ENCODE measurements at regions not wholly inside any gene's neighbourhood (a gene's known extent, or its start where the extent isn't known, plus 50 kb on each side); places are given as distances from the start of the nearest gene placed in this dataset.

GRCh38 chr7:50862302-50862701 is 79.6 kb upstream of the GRB10 start:
- no peaks in the 10 kb centered on the region for H3K9me3 Mint-ChIP-seq
- peaks cover 8% of the 10 kb centered on the region for H3K4me1 Mint-ChIP-seq
- TF ChIP-seq CTCF (IDR thresholded peaks at IDR 0.05), result no peak
- DNase-seq, result no peak
- H3K4me3 Mint-ChIP-seq, result no peak overlapping the region
- no peak overlapping the region for H3K27ac Mint-ChIP-seq
- peaks cover 11% of the 10 kb centered on the region for H3K27me3 Mint-ChIP-seq (ENCODE audit: low read depth, poor library complexity)
- no peaks in the 10 kb centered on the region for H3K36me3 Mint-ChIP-seq (ENCODE audit: low read depth)

- no peak overlapping the region for H3K4me3 Mint-ChIP-seq
- TF ChIP-seq CTCF (IDR thresholded peaks at IDR 0.05), result no peak
- peaks cover 5% of the 10 kb centered on the region for H3K27me3 Mint-ChIP-seq (ENCODE audit: low read depth, poor library complexity)
- peaks cover 8% of the 10 kb centered on the region for H3K4me1 Mint-ChIP-seq
- no peaks in the 10 kb centered on the region for H3K36me3 Mint-ChIP-seq (ENCODE audit: low read depth)
- no peak for DNase-seq
- no peak overlapping the region for H3K27ac Mint-ChIP-seq
- H3K9me3 Mint-ChIP-seq, result no peaks in the 10 kb centered on the region
These were observed 77.9 kb upstream of the GRB10 start for GRCh38 chr7:50860598-50860997.

GRCh38 chr7:50860174-50860573 is 77.5 kb upstream of the GRB10 start:
- H3K36me3 Mint-ChIP-seq (ENCODE audit: low read depth), result no peaks in the 10 kb centered on the region
- H3K4me3 Mint-ChIP-seq, result no peak overlapping the region

GRCh38 chr7:50858528-50859245 is 76.0 kb upstream of the GRB10 start:
- no peaks in the 10 kb centered on the region for H3K9me3 Mint-ChIP-seq
- peaks cover 5% of the 10 kb centered on the region for H3K27me3 Mint-ChIP-seq (ENCODE audit: low read depth, poor library complexity)
- no peak for DNase-seq
- H3K27ac Mint-ChIP-seq, result no peak overlapping the region
- no peak for TF ChIP-seq CTCF (IDR thresholded peaks at IDR 0.05)
- H3K4me3 Mint-ChIP-seq, result no peak overlapping the region
- no peaks in the 10 kb centered on the region for H3K4me1 Mint-ChIP-seq
- no peaks in the 10 kb centered on the region for H3K36me3 Mint-ChIP-seq (ENCODE audit: low read depth)

More at GRCh38 chr7:50860174-50860573, 77.5 kb upstream of the GRB10 start:
- no peak for TF ChIP-seq CTCF (IDR thresholded peaks at IDR 0.05)
- Mint-ChIP-seq H3K4me1 (peaks cover 8% of the 10 kb centered on the region), H3K27me3 (ENCODE audit: low read depth, poor library complexity) (peaks cover 5% of the 10 kb centered on the region), H3K9me3 (no peaks in the 10 kb centered on the region), H3K27ac (no peak overlapping the region)
- no peak for DNase-seq

GRCh38 chr7:50857804-50858489 is 75.3 kb upstream of the GRB10 start:
- Mint-ChIP-seq H3K27me3 (ENCODE audit: low read depth, poor library complexity) (peaks cover 5% of the 10 kb centered on the region), H3K36me3 (ENCODE audit: low read depth) (no peaks in the 10 kb centered on the region), H3K4me1 (no peaks in the 10 kb centered on the region), H3K27ac (no peak overlapping the region), H3K4me3 (no peak overlapping the region), H3K9me3 (no peaks in the 10 kb centered on the region)
- no peak for TF ChIP-seq CTCF (IDR thresholded peaks at IDR 0.05)
- DNase-seq, result no peak

- H3K27ac Mint-ChIP-seq, result no peak overlapping the region
- no peaks in the 10 kb centered on the region for H3K9me3 Mint-ChIP-seq
- TF ChIP-seq CTCF (IDR thresholded peaks at IDR 0.05), result no peak
- no peak for DNase-seq
- no peak overlapping the region for H3K4me3 Mint-ChIP-seq
- H3K27me3 Mint-ChIP-seq (ENCODE audit: low read depth, poor library complexity), result no peaks in the 10 kb centered on the region
- no peaks in the 10 kb centered on the region for H3K36me3 Mint-ChIP-seq (ENCODE audit: low read depth)
- H3K4me1 Mint-ChIP-seq, result no peaks in the 10 kb centered on the region
These were observed 74.1 kb upstream of the GRB10 start for GRCh38 chr7:50856806-50857205.

Measured in nephron progenitor cell (in vitro differentiated cells).